ENCODE measurements at regions not wholly inside any gene's neighbourhood (a gene's known extent, or its start where the extent isn't known, plus 50 kb on each side); places are given as distances from the start of the nearest gene placed in this dataset.

- TF ChIP-seq CTCF (IDR thresholded peaks at IDR 0.05; ENCODE audit: insufficient read depth, low read length, poor library complexity, severe bottlenecking): no peak
- TF ChIP-seq EZH2phosphoT487 (conservative IDR thresholded peaks at IDR 0.05; ENCODE audit: low read length): no peak
Measured at GRCh38 chr11:32279672-32280071, 155.7 kb downstream of the WT1 start.
